Fibroblast of lung (primary cell): ENCODE measurements at regions not wholly inside any gene's neighbourhood (a gene's known extent, or its start where the extent isn't known, plus 50 kb on each side); places are given as distances from the start of the nearest gene placed in this dataset.
"Not testable (repeated sequence)": the region's sequence is repeated elsewhere in the genome, so short reads cannot be mapped to it uniquely, and the experiment has no call there.

Experiments used
- DNase-seq, 2 donors: peaks; one replicate each; pipeline versions ENCODE4 v3.0.0 to v3.0.0-alpha.2; 2010; ENCODE audit warnings: low read depth in 2 of 2
- H2AFZ ChIP-seq: 2 replicates; pipeline ENCODE4 v1.5.1; 2012; ENCODE audit warnings: low read length, control low read depth, inconsistent platforms
- H3K27ac ChIP-seq: 2 replicates; pipeline ENCODE4 v1.5.1; 2011; ENCODE audit warnings: low read length, control low read depth; ENCODE audit not compliant: insufficient read depth
- H3K27me3 ChIP-seq: 2 replicates; pipeline ENCODE4 v1.5.1; 2011; ENCODE audit warnings: mild to moderate bottlenecking, low read length; ENCODE audit not compliant: control insufficient read depth, insufficient read depth
- H3K36me3 ChIP-seq: 2 replicates; pipeline ENCODE4 v1.5.1; 2011; ENCODE audit warnings: low read length; ENCODE audit not compliant: control insufficient read depth, insufficient read depth
- H3K4me1 ChIP-seq: 2 replicates; pipeline ENCODE4 v1.5.1; 2011; ENCODE audit warnings: low read length; ENCODE audit not compliant: control insufficient read depth, insufficient read depth; ENCODE audit errors: extremely low read depth
- H3K4me2 ChIP-seq: 2 replicates; pipeline ENCODE4 v1.5.1; 2011; ENCODE audit warnings: low read length, control low read depth; ENCODE audit not compliant: insufficient read depth; ENCODE audit errors: extremely low read depth
- H3K4me3 ChIP-seq, 4 experiments: fragments of 200-600 bp in 1 of 4; sonication (generic) in 1 of 4; replicated peaks in 1 of 4; 2 replicates each; pipeline ENCODE4 v1.5.1; 2011 to 2016; ENCODE audit warnings: low read length in 4 of 4, low read depth in 3 of 4, mild to moderate bottlenecking in 3 of 4, control low read depth in 2 of 4, inconsistent platforms in 1 of 4, mixed read lengths in 1 of 4; ENCODE audit not compliant: insufficient read depth in 1 of 4; ENCODE audit errors: control extremely low read depth in 1 of 4
- H3K79me2 ChIP-seq: 2 replicates; pipeline ENCODE4 v1.5.1; 2012; ENCODE audit warnings: mild to moderate bottlenecking, low read length, inconsistent platforms; ENCODE audit not compliant: control insufficient read depth, insufficient read depth
- H3K9ac ChIP-seq: 2 replicates; pipeline ENCODE4 v1.5.1; 2011; ENCODE audit warnings: mild to moderate bottlenecking, low read length, control low read depth; ENCODE audit not compliant: insufficient read depth
- H3K9me3 ChIP-seq: 2 replicates; pipeline ENCODE4 v1.5.1; 2012; ENCODE audit warnings: low read depth, low read length; ENCODE audit not compliant: control insufficient read depth, insufficient read depth
- H4K20me1 ChIP-seq: 2 replicates; pipeline ENCODE4 v1.5.1; 2011; ENCODE audit warnings: low read length; ENCODE audit not compliant: control insufficient read depth, insufficient read depth; ENCODE audit errors: extremely low read depth
- EZH2 ChIP-seq: IDR thresholded peaks from 2 replicates; pipeline ENCODE4 v1.5.1; 2012; ENCODE audit warnings: low read length, control low read depth, mild to moderate bottlenecking; ENCODE audit errors: missing control alignments
- TF ChIP-seq, protein P1 (sequence below), 2 donors: IDR thresholded peaks in 1 of 2; conservative IDR thresholded peaks in 1 of 2; 1 replicate in 1 of 2; 2 replicates in 1 of 2; pipeline ENCODE4 v1.5.1; 2011 to 2012; ENCODE audit warnings: low read length in 2 of 2, control low read depth in 1 of 2, inconsistent platforms in 1 of 2, low read depth in 1 of 2, mild to moderate bottlenecking in 1 of 2

DNA sequence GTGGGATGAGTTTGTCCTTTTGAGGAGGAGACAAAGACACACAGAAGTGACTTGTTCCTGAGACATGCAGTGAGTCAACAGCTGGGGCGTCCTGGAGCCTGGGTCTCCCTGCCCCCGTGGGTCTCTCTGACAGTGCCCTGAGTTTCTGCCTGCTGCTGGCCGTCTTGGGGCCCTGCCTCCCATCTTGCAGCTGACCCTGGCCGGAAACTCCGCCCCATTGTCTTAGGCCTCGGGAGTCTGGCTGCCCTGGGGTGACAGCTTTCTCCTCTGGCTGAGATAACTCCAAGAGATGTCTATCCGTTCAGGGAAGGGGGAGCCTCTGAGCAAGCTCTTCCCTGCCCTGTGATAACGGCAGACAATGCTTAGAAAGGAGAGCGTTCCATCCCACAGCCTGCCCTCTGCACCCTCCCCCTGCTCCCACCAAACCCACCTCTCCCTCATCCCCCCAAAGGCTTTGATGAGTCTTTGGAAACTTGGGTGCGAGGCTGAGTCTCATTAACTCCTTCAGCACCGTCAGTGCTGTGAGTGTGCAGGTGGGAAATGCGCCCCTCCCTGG is 69.5 kb upstream of the PODXL start:
- Histone ChIP-seq H3K9me3 (no peaks in the 10 kb centered on the region), H3K79me2 (no peaks in the 10 kb centered on the region), H3K36me3 (no peaks in the 10 kb centered on the region), H3K4me2 (no peak overlapping the region), H4K20me1 (no peaks in the 10 kb centered on the region), H3K4me3 (no peak overlapping the region), H3K27ac (no peak overlapping the region), H3K4me1 (peaks cover 6% of the 10 kb centered on the region), H3K27me3 (no peaks in the 10 kb centered on the region), H3K9ac (no peak overlapping the region), H2AFZ (peak overlapping the region; percentile 51)
- DNase-seq, result peak; percentile 18 to 83
- TF ChIP-seq, protein P1, sequence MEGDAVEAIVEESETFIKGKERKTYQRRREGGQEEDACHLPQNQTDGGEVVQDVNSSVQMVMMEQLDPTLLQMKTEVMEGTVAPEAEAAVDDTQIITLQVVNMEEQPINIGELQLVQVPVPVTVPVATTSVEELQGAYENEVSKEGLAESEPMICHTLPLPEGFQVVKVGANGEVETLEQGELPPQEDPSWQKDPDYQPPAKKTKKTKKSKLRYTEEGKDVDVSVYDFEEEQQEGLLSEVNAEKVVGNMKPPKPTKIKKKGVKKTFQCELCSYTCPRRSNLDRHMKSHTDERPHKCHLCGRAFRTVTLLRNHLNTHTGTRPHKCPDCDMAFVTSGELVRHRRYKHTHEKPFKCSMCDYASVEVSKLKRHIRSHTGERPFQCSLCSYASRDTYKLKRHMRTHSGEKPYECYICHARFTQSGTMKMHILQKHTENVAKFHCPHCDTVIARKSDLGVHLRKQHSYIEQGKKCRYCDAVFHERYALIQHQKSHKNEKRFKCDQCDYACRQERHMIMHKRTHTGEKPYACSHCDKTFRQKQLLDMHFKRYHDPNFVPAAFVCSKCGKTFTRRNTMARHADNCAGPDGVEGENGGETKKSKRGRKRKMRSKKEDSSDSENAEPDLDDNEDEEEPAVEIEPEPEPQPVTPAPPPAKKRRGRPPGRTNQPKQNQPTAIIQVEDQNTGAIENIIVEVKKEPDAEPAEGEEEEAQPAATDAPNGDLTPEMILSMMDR (conservative IDR thresholded peaks at IDR 0.05 in 1 of 2, IDR thresholded peaks at IDR 0.05 in 1 of 2; ENCODE audit: low read depth in 1 of 2, low read length in 2 of 2), result no peak
- TF ChIP-seq EZH2, result no peak

DNA sequence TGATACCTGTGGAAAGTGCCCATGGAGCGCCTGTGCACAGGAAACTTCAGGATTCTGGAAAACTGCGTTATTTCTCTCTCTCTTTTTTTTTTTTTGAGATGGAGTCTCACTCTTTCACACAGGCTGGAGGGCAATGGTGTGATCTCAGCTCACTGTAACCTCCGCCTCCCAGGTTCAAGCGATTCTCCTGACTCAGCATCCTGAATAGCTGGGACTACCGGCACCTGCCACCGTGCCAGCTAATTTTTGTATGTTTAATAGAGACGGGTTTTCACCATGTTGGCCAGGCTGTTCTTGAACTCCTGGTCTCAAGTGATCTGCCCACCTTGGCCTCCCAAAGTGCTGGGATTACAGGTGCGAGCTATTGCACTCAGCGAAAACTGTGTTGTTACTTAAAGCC is 68.9 kb upstream of the PODXL start:
- not testable (repeated sequence) for H3K4me3 ChIP-seq, H3K9ac ChIP-seq, H2AFZ ChIP-seq, H3K4me1 ChIP-seq, H3K27me3 ChIP-seq, H3K36me3 ChIP-seq, H4K20me1 ChIP-seq, H3K4me2 ChIP-seq, H3K9me3 ChIP-seq, DNase-seq, H3K27ac ChIP-seq, H3K79me2 ChIP-seq

- no peak overlapping the region for H3K27ac ChIP-seq
These were observed 68.1 kb upstream of the PODXL start for GRCh38 chr7:131624536-131624935.

More at GRCh38 chr7:131624536-131624935, 68.1 kb upstream of the PODXL start:
- H4K20me1 ChIP-seq, result no peaks in the 10 kb centered on the region
- TF ChIP-seq, protein P1 (conservative IDR thresholded peaks at IDR 0.05 in 1 of 2, IDR thresholded peaks at IDR 0.05 in 1 of 2; ENCODE audit: low read depth in 1 of 2, low read length in 2 of 2), result no peak
- no peaks in the 10 kb centered on the region for H3K36me3 ChIP-seq
- no peaks in the 10 kb centered on the region for H3K27me3 ChIP-seq
- no peak for DNase-seq
- H3K9ac ChIP-seq, result no peak overlapping the region
- no peaks in the 10 kb centered on the region for H3K9me3 ChIP-seq
- H3K4me2 ChIP-seq, result no peak overlapping the region
- peaks cover 6% of the 10 kb centered on the region for H3K4me1 ChIP-seq
- no peak overlapping the region for H3K4me3 ChIP-seq
- H3K79me2 ChIP-seq, result no peaks in the 10 kb centered on the region
- H2AFZ ChIP-seq, result no peak overlapping the region
